ENCODE measurements at regions not wholly inside any gene's neighbourhood (a gene's known extent, or its start where the extent isn't known, plus 50 kb on each side); places are given as distances from the start of the nearest gene placed in this dataset.

- DNase-seq (ENCODE audit: low spot score) = no peak
Observed at GRCh38 chr13:29926098-29926476, 75.7 kb upstream of the UBL3 start.

DNA sequence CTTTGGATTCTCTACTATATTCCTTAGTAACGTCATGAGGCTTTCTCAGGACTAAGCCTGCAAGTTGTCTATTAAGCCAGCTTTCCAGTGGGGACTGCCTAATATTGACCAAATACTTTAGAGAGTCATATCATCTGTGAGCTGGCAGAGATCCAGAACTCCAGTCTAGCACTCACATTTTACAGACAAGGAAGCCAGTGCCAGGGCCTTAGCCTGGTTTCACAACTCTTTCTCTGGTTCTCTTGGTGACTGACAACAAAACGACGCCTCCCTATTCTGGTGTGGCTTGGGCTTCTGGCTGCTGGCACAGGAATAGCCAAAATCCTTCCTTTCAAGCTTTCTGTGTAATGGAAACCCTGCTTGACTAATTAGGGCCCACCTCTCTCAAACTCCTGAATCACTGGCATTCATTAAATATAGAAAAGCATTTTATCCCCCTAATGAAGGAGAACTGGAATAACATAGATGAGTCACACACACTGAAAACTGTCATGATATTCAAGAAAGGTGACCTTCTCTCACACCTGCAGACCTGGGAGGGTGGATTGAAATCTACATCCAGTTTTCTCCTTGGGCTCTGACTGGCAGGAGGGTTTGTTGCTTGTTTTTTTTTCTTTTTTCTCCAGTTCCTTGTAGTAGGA lies 75.2 kb upstream of the UBL3 start:
- DNase-seq (ENCODE audit: low spot score) = peak; percentile 97

DNA sequence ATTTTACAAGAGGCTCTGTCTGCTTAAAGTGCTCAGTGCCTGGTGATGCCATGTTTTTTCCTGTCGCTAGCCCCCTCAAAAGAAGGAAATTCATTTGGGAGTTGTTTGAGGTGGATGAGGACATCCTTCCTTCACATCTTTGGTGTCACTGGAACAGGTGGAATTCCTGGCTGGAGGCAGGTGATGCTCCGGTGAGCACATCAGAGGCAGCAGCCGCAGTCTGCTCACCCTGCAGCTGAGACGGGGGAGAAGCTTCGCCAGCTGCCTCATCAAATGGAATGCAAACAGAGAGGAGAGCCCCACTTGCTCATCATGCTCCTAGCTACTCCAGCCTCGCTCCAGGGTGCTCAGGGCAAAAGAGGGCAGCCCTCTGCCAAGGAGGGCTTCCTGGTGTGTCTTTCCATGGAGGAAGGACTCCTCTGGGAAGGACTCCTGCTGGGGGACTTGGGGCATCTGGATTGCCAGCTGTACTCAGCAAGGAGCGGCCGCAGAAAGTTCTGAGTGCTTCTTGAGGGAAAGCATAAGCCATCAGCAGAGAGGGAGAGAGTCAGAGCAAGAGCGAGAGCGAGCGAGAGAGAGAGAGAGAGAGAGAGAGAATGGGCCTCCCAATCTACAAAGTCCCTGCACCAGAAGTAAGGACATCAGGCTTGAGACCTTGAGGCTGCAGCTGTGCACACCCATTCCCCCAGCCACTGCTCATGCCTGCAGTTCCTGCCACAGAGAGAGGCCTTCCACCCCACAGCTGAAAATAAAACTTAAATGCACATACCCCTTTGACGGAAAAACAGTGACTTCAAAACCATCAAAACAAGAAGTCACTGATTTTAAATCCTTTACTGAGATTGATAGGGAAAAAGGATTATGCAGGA lies 74.3 kb upstream of the UBL3 start:
- peak; percentile 98 for DNase-seq (ENCODE audit: low spot score)

GRCh38 chr13:29923554-29924481 lies 73.4 kb upstream of the UBL3 start:
- DNase-seq (ENCODE audit: low spot score) = peak; percentile 98

GRCh38 chr13:29922896-29923295 lies 72.5 kb upstream of the UBL3 start:
- DNase-seq (ENCODE audit: low spot score) = peak; percentile 76

- DNase-seq (ENCODE audit: low spot score) = peak; percentile 49
Observed at GRCh38 chr13:29922281-29922821, 71.9 kb upstream of the UBL3 start.

DNA sequence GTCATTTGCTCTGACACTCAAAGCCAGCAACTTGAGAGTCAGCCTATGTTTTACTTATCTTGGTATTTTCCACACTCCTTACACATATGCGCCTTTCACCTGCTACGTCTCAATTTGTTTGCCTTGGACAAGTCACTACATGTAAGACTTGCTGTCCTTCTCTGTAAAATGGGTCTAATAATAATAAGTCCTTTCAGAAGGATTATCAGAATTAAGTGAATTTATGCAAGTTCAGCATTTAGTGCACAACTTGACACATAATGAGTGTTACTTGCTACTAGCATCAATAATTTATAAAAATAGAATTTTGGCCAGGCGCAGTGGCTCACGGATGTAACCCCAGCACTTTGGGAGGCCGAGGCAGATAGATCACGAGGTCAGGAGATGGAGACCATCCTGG lies 71.1 kb upstream of the UBL3 start:
- DNase-seq (ENCODE audit: low spot score) = no peak

DNA sequence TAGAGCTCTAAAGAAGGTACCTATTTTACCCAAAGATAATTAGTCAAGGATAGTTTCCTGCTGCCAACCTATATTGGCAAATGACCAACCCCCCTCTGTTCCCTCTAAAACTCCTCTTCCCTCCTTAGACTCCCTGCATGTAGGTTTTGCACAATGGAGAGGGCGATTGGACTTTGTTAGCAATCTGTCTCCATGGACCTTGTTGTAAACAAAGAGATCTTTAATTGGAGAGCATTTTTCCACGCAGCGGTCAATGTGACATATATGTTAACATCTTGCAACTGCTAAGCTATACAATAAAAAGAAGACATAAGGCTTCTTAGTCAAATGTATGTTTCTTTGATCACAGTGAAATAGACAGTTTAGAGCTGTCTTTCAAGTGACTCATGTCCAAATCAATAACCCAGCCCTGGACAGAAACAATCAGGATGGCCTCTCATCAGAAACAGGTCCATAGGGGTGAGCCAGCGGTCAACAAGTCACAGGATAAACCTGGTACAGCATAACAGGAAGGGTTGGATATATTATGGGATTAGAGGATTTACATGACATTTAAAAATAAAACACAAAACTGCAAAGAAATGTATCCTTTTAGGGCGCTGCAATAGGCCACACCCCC lies 69.7 kb upstream of the UBL3 start:
- no peak for DNase-seq (ENCODE audit: low spot score)

GRCh38 chr13:29918845-29919244 lies 68.4 kb upstream of the UBL3 start:
- peak; percentile 94 for DNase-seq (ENCODE audit: low spot score)

DNA sequence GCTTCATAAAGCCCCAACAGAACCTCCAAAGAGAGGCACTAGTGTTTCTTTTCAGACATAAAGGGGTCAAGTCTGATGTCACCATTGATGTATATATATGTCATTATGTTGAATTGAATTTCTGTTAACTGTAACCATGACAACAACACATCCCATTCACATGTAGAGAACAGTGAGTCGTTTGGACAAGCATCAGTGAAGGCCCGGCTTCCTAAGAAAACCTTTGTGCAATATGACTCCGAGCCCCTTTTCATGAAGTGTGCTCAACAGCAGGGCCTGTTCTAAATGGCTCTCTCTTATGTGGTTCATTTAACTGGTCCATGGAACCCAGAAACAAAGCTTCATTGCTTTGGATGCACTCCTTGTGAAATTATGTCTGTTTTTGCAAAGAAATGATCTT lies 67.2 kb upstream of the UBL3 start:
- peak; percentile 47 for DNase-seq (ENCODE audit: low spot score)

GRCh38 chr13:29914581-29914980 lies 64.2 kb upstream of the UBL3 start:
- no peak for DNase-seq (ENCODE audit: low spot score)

- no peak for DNase-seq (ENCODE audit: low spot score)
Observed at GRCh38 chr13:29911781-29912418, 61.5 kb upstream of the UBL3 start.

GRCh38 chr13:29909975-29910674 lies 59.7 kb upstream of the UBL3 start:
- peak; percentile 35 for DNase-seq (ENCODE audit: low spot score)

DNA sequence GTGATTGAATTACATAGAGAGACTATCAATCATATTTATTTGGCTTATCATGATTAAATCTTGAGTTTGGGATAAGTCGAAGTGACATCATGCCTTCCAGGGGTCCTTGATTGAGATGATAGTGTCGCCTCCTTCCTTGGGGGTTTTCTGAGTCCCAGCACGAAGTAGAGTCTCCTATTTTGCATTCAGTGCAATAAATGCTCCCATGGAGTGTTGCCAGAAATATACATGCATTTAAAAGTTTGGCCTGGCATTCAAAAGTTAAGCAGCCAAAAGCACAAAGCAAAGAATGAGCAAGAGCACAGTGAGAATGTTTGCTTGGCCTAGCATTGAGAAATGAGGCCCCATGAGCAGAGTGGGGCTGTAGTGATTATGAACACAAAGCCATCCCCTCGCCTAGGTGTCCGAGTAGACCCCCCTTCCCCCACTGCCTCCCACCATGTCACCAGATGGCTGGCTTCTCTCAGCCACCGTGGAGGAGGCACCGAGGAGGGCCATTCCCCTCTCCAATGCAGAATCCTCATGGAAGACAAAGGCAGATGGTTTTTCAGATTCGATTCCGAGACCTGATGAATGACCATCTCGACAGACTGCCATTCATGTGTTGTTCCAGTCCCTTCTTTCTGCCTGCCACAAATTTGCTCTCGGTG lies 58.8 kb upstream of the UBL3 start:
- no peak for DNase-seq (ENCODE audit: low spot score)

DNA sequence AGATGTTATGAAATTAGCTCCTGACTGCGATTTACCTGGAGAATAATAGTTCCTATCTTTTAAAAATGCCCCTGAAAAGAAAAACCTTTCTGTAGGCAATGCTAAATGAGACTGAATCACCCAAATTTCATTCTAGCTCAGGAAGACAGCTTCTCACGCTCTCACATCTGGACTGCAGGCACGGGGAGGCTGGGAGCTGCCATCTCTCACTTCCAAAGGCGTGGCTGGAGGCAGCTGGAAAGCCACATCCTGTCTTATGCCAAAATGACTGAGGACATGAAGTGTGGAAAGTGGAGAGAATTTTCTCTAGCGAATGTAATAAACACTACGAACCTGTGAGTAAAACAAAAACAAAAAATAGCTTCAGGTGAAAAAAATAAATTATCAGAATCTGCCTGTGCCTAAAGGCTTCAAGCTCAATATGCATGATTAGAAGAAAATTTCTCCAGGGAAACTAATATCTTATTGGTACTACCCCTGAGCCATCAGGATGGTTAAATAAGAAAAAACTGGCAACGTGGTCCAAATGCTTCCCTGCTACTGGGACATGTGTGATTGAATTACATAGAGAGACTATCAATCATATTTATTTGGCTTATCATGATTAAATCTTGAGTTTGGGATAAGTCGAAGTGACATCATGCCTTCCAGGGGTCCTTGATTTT lies 58.1 kb upstream of the UBL3 start:
- DNase-seq (ENCODE audit: low spot score) = no peak

DNA sequence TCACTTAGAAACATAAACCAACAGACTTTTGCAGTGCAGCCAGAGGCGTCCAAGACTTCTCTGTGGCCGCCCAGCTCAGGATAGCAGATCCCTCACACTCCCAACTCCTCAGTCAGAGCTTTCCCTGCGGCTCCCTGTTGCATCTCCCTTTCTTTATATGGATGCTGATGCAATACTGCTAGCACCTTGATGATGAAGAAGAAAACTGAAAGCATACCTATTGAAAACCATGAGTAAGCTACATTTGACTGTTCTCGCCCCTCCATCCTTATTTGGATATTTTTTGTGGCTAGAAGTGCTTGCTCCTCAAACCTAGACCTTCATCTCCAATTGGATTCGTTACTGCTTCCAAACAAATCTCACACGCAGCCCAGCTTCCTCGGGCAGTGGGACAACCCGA lies 57.3 kb upstream of the UBL3 start:
- DNase-seq (ENCODE audit: low spot score) = no peak

GRCh38 chr13:29906432-29907011 lies 56.1 kb upstream of the UBL3 start:
- no peak for DNase-seq (ENCODE audit: low spot score)

DNA sequence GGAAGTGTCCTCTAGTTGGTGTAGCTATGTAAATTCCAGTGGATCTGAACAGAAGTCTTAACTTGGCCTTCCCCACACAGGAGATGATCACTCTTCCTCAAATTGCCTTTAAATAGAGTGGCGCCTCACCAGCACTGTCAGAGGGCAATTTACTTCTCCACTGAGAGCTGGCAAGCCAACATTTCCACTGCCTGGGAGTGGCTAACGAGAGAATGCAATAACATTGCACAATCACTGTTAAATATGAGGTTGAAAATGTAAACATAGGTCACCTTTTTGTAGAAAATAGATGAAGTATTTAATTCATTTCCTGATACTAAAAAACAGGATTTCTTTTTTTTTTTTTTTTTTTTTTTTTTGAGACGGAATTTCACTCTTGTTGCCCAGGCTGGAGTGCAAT lies 55.4 kb upstream of the UBL3 start:
- no peak for DNase-seq (ENCODE audit: low spot score)

DNA sequence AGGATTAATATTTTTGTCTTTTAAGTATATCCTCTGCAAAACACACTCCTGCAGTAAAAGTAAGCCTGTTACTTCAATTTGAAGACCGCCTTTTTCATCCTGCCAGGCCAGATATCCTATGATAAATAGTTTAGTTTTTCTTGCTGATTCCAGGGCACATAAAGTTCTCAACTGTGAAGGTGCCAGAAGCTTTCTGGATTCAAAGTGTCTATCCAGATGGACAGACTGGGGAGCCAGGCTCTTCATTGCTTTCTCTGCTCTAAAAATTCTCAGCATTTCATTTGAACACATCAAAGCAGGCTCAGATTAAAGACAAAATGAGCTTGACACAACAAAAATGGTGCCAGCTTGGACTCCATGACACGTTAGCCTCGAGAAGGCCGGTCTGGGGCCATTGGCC lies 53.6 kb upstream of the UBL3 start:
- no peak for DNase-seq (ENCODE audit: low spot score)
